ENCODE measurements at regions not wholly inside any gene's neighbourhood (a gene's known extent, or its start where the extent isn't known, plus 50 kb on each side); places are given as distances from the start of the nearest gene placed in this dataset.
"Not testable (repeated sequence)": the region's sequence is repeated elsewhere in the genome, so short reads cannot be mapped to it uniquely, and the experiment has no call there.

GRCh38 chrX:114028907-114029662, 554.8 kb upstream of the HTR2C start:
- in situ Hi-C loops (cut with HindIII; ENCODE audit: low sequenced_read_pairs), result loop anchor here (5.0 kb wide), 1 partner anchor 52 kb away; no protein-coding TSS in a partner anchor

- in situ Hi-C loops (cut with HindIII; ENCODE audit: low sequenced_read_pairs), result no loop called here
Observed at GRCh38 chrX:114017086-114017485, 566.8 kb upstream of the HTR2C start.

- in situ Hi-C loops (cut with HindIII; ENCODE audit: low sequenced_read_pairs), result no loop called here
Observed at GRCh38 chrX:114015966-114016365, 567.9 kb upstream of the HTR2C start.

- in situ Hi-C loops (cut with HindIII; ENCODE audit: low sequenced_read_pairs), result no loop called here
Observed at GRCh38 chrX:114006664-114007063, 577.2 kb upstream of the HTR2C start.

DNA sequence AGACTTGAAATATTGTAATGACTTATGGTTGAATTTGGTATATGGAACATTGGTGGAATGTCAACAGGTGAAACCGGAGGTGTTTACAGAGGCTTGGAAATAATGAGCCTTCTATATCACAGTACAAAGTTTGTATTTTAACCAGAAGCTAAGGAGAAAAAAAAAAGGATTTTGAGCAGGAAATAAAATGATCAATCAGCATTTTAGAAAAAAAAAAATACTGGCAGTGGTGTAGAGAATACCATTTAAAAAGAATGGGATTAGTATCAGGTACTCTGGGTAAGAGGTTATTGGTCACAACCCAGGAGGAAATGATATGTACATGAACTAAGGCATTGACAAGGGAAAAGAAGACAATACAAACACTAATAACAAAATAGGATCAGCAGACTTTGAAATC, 587.1 kb upstream of the HTR2C start:
- in situ Hi-C loops (cut with HindIII; ENCODE audit: low sequenced_read_pairs), result no loop called here

DNA sequence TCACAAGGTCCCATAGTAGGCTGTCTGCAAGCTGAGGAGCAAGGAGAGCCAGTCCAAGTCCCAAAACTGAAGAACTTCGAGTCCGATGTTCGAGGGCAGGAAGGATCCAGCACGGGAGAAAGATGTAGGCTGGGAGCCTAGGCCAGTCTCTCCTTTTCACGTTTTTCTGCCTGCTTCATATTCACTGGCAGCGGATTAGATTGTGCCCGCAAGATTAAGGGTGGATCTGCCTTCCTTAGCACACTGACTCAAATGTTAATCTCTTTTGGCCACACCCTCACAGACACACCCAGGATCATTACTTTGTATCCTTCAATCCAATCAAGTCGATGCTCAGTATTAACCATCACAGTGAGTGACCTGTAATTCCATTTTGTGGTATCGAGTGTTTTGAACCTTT, 592.2 kb upstream of the HTR2C start:
- in situ Hi-C loops (cut with HindIII; ENCODE audit: low sequenced_read_pairs), result not testable (repeated sequence)

GRCh38 chrX:113990669-113991068, 593.2 kb upstream of the HTR2C start:
- in situ Hi-C loops (cut with HindIII; ENCODE audit: low sequenced_read_pairs), result not testable (repeated sequence)

DNA sequence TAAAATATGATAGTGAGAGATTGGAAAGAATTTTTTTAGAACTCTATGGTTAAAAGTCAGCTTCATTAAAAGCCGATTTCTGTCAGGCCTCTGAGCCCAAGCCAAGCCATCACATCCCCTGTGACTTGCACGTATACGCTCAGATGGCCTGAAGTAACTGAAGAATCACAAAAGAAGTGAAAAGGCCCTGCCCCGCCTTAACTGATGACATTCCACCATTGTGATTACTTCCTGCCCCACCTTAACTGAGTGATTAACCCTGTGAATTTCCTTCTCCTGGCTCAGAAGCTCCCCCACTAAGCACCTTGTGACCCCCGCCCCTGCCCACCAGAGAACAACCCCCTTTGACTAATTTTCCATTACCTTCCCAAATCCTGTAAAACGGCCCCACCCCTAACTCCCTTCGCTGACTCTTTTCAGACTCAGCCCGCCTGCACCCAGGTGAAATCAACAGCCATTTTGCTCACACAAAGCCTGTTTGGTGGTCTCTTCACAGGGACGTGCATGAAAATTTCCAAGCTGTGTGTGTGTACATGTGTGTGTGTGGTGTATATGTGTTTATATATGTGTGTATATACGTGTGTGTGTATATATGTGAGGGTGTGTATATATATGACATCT, 595.5 kb upstream of the HTR2C start:
- in situ Hi-C loops (cut with HindIII; ENCODE audit: low sequenced_read_pairs), result not testable (repeated sequence)

GRCh38 chrX:113986427-113986826, 597.5 kb upstream of the HTR2C start:
- in situ Hi-C loops (cut with HindIII; ENCODE audit: low sequenced_read_pairs), result no loop called here

GRCh38 chrX:113982766-113983165, 601.1 kb upstream of the HTR2C start:
- in situ Hi-C loops (cut with HindIII; ENCODE audit: low sequenced_read_pairs), result no loop called here

- in situ Hi-C loops (cut with HindIII; ENCODE audit: low sequenced_read_pairs), result no loop called here
Observed at GRCh38 chrX:113980953-113981352, 602.9 kb upstream of the HTR2C start.

DNA sequence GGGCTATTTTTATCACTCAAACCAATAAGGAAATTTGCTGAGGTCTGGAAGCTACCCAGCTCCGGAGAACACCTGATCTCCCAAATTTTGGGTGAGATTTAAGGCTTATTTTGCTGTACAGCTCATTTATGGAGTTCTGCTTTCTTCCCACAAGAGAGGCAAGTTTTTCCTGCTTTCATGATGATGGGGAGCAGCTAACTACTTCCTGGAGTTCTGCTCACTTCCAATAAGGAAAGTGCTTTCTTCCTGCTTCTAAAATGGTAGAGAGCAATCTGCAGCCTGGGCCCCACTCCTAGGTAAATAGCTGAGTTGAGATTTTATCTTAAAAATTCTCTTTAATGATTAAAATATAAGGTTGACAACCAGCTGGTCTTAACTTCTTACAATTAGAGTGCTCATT, 606.0 kb upstream of the HTR2C start:
- in situ Hi-C loops (cut with HindIII; ENCODE audit: low sequenced_read_pairs), result loop anchor here (5.0 kb wide), 1 partner anchor 49 kb away; no protein-coding TSS in a partner anchor

DNA sequence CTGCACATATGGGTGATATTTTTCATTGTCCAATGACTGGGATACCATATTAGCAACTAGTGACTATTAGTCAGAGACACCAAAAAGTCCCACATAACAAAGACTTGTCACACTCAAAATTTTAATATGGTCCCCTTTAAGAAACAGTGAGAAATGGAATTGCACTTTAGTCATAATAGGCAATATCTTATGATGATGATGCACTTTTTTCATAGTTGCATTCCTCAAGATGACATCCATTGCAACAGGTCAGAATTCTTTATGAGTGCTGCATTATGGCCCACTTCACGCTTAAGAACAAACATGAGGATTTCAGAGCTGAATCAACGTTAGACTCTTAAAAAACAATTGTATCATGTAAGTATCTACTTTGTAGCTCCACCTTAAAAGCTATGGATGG, 608.4 kb upstream of the HTR2C start:
- in situ Hi-C loops (cut with HindIII; ENCODE audit: low sequenced_read_pairs), result loop anchor here (5.0 kb wide), 1 partner anchor 52 kb away; no protein-coding TSS in a partner anchor

DNA sequence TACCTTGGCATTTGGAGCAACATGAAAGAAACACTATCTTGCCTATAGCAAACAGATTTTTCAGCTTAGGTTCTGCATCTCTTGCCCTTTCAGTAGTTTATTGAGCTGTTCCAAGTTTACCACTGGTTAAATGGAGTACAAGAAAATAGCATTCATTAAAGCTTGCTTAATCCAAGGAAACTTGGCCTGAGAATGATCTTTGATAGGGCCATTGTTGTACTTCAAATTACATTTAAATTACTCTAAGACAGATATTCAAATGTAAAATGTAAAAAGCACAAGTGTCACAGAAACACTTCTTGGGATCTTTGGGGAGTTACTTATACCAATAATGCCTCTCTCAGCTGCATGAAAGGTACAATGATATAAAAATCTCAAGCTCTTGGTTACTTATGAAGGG, 609.0 kb upstream of the HTR2C start:
- in situ Hi-C loops (cut with HindIII; ENCODE audit: low sequenced_read_pairs), result loop anchor here (5.0 kb wide), 1 partner anchor 52 kb away; no protein-coding TSS in a partner anchor

- in situ Hi-C loops (cut with HindIII; ENCODE audit: low sequenced_read_pairs), result no loop called here
Observed at GRCh38 chrX:113973706-113974105, 610.2 kb upstream of the HTR2C start.

DNA sequence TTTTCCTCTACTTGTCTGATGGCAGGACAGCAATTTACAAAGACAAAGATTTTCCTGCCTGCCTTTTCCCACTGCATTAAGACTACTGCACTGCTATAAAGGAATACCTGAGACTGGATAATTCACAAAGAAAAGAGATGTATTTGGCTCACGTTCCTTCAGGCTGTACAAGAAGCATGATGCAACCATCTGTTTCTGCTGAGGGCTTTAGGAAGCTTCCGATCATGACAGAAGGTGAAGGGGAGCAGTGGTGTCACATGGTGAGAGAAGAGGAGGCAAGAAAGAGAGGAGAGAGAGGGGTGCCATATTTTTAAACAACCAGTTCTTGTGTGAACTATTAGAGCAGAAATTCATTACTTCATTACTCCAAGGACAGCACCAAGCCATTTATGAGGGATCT, 617.1 kb upstream of the HTR2C start:
- in situ Hi-C loops (cut with HindIII; ENCODE audit: low sequenced_read_pairs), result no loop called here

DNA sequence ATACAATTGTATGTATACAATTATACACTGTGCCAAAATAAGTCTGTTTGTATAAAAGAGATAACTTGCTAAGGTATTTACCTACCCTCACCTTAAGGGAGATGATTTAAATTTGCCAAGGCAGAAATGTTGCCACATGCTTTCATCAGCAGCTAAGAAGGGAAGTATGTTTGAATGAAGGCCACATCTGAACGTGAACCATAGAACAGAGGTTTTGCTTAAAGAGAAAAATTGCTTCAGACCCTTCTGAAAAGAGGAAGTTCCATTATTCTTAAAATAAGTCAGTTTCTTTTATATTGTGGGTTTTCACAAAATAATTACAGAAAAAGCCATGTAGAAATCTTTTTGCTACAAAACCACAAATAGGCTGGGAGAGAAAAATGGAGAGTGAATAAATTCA, 621.5 kb upstream of the HTR2C start:
- in situ Hi-C loops (cut with HindIII; ENCODE audit: low sequenced_read_pairs), result no loop called here

GRCh38 chrX:113959912-113960626, 623.8 kb upstream of the HTR2C start:
- in situ Hi-C loops (cut with HindIII; ENCODE audit: low sequenced_read_pairs), result no loop called here

DNA sequence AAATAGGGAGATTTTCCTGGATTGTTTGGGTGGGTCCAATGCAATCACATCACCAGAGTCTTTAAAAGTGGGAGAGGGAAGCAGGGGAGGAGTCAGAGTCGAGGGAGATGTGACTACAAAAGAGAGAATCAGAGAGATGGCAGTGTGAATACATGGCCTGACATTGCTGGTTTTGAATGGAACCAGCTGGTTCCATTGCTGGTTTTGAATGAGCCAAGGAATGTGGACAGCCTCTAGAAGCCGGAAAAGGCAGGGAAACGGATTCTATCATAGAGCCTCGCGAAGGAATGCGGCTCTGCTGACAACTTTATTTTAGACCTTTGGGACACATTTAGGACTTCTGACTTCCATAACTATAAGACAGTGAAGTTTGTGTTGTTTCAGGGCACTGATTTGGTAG, 627.0 kb upstream of the HTR2C start:
- in situ Hi-C loops (cut with HindIII; ENCODE audit: low sequenced_read_pairs), result no loop called here

DNA sequence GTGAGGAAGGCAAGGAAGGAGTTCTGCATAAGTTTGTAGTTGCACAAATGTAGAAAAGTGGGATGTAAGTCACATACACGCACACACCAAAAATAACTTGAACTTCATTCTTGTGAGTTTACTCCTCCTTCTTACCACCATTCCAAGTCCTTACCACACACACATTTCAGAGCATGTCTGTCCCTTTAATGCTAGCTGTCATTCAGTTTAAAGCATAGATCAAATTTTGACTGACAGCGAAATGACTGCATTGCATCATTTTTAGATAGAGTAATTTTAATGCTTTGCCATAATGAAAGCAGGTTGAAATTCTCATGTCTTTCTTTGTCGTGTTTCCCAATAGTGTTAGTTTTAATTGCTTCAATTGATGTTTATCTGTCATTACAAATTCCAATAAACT, 629.6 kb upstream of the HTR2C start:
- in situ Hi-C loops (cut with HindIII; ENCODE audit: low sequenced_read_pairs), result no loop called here

DNA sequence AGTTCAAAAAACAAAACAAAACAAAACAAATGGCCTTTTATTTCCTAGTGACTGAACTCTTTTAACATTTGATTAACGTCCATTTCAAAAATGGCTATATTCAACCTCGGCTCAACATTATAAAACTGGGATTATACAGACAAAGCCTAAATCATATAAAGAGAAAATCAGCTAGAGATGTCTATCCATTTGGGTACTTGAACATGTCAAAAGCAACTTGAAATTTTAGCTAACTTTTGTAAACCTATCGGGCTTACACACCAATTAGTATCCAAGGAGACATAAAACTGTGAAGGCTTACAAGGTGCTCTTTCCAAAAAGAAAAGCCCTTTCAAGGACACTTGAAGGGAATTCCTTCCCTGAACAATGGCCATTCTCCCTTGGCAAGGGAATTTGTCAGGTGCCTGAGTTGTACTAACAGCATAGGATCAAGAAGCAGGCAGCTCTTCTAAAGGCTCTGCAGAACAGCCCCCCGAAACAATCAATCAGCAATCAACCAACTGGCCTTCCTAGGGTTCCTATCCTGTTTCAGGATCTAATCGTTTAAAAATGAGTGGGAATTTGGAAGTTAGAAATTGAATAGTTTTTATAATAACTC, 633.7 kb upstream of the HTR2C start:
- in situ Hi-C loops (cut with HindIII; ENCODE audit: low sequenced_read_pairs), result no loop called here
